NOMO-1 treated with DMSO at 0.1 percent for 48 hours (cell line): ENCODE measurements at regions not wholly inside any gene's neighbourhood (a gene's known extent, or its start where the extent isn't known, plus 50 kb on each side); places are given as distances from the start of the nearest gene placed in this dataset.

Experiments
- DNase-seq: peaks from one replicate; lab custom pipeline; 2025; ENCODE audit not compliant: unreplicated experiment; lab: John Stamatoyannopoulos, UW

DNA sequence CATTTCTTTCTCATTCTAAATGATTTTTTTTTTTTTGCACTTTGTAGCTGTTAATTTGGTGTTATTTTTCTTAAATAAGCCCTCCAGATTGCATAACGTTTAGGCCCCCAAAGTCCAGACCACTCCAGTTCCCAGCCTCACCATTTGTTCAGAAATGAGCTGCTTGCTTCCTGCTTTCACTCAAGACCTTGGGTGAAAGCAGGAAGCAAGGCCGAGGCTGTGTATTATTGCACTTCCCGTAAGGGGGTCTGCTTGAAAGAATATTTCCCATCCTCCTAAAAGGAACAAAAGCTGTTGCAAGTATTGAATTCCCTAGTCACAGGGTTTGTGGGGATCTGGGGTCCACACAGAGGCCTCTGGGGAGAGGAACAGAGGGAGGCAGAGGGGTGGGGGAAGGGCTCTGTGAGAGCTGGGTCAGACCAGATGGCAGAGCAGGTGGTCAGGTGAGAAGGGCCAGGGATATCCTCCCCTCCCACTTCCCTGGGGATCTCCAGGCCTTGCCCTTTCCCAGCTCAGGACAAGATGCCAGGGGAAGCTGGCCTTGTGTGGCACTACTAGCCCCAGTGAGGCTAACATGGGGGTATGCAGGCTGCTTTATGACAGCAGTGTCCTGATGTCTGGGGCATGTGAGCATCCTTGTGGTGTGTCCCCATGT lies 51.6 kb upstream of the MYEOV start:
- DNase-seq, result peak; percentile 43

DNA sequence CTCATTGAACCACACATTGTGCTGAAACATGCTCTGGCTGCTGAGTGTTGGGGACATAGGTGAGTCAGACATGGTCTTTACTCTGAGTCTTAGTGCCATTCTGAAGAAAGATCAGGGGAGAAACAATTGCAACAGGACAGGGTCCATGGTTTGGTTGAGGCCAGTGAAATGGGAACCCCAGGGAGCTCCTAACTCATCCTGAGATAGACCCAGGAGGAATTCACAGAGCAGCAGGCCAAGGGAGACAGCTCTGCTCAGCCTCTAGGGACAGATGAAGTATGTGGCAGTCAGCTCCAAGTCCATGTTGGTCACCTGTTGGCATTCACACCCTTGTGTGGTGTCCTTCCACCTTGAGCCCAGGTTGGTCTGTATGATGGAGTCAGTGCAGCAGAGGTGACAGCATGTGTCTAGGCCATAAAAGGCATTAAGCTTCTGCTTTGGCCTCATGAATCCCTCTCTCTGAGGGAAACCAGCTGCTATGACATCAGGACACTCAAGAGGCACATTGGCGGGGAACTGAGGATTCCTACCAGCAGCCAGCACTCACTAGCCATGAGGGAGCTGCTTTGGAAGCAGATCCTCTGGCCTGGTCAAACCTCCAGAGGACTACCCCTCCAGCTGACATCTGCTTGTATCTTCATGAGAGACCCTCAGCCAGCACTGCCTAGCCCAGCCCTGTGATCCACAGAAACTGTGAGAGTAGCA lies 50.3 kb upstream of the MYEOV start:
- no peak for DNase-seq
